GM21360 (cell line): ENCODE measurements at regions not wholly inside any gene's neighbourhood (a gene's known extent, or its start where the extent isn't known, plus 50 kb on each side); places are given as distances from the start of the nearest gene placed in this dataset.

ENCODE experiments used
- ATAC-seq: cut with Tn5 transposase; IDR thresholded peaks from one replicate; pipeline ENCODE4 v1.9.1; 2021; ENCODE audit warnings: mild to moderate bottlenecking, moderate library complexity; ENCODE audit not compliant: unreplicated experiment

DNA sequence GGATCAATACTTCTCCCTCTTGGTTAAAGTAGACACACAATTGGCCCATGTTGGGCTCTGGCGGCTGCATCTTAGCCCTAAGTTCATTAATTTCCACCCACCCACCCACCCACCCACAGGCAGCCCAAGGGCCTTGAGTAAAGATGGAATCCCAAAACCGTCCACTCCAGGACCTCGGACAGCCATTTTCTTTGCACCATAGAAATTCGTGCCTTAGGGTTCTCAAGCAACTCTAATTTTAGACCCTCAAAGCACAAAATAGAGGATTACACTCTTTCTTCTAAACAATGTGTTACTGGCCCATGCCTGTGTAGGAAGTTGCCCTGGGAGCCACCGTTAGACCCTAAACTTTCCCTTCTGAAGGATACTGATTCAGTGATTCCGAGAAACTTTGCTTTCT is 568.5 kb downstream of the IRX1 start:
- no peak for ATAC-seq

DNA sequence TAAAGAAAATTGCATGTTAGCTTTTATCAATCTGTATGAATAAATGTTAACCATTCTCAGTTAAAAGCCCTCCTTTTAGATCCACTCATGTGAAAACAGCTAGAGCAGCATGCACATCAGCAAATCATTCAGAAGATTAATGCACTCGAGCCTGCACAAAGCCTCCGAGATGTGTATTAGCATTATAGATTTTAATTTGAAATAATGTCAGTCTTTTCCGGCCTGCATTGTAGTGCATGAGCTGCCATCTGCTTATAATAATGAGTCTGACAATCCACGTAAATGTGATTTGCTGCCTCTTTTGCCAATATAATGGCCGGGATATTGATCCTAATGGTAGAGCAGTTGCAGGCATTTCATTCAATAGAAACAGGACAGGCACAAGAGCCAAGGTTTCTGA is 585.1 kb downstream of the IRX1 start:
- ATAC-seq, result no peak

DNA sequence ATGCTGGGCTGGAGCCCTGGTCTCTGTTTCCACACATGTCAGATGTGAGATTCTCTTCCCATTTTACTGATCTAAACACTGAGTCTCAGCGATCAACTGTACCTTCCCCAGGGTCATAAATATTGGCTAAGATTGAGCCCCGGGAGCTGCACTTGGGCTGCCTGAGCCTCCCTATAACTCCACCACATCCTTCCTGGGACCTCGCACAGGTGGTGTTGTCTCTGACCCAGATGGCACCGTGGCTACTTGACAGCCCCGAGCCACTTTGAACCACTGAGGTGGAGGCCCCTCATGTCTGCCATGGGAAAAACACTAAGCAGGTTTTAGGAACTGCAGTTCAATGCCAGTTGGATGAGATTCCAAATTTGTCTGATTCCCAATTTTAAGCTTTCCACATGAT is 586.5 kb downstream of the IRX1 start:
- no peak for ATAC-seq

DNA sequence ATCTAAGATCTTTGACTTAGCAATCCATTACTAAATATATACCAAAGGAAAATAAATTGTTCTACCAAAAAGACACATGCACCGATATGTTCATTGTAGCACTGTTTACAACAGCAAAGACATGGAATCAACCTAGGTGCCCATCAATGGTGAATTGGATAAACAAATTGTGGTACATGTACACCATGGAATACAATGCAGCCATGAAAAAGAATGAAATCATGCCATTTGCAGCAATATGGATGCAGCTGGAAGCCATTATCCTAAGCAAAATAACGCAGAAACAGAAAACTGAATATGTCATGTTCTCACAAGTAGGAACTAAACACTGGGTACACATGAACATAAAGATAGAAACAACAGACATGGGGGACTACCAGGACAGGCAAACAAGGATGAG is 589.5 kb downstream of the IRX1 start:
- no peak for ATAC-seq

DNA sequence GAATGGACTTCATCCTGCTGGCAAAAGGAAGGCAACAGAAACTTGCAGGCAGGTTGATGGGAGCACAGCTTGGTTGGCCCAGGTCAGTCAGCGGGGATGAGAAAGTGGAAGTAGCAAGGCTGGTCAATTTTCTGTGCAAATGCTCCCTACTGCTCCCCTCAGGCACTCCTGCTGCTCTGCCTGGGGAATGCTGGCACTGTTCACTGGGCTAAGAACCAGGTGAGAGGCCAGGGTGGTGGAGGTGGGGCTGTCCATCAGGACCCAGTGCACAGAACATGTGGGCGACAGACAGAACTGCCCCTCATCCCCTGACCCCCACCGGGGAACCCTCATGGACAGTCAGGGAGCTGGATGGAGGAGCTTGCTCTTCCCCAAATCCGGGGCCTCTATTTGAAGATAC is 593.1 kb downstream of the IRX1 start:
- no peak for ATAC-seq

DNA sequence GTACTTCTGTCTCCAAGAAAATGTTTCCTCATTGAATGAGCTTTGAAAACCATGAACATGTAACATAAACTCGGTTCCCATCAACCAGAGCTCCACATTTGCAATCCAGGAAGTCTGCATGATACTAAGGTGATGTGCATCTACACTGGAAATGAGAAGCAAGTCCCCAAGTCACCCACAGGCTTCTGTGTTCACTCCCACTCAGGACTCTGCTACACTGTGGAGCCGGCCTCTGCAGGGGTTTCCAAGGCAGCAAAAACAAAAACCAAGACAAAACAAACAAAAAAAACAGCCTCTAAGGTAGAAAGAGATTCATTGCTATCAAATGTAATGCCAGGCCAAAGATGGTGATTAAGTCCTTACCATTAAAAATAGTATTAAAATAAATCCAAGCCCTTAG is 593.7 kb downstream of the IRX1 start:
- ATAC-seq, result no peak

DNA sequence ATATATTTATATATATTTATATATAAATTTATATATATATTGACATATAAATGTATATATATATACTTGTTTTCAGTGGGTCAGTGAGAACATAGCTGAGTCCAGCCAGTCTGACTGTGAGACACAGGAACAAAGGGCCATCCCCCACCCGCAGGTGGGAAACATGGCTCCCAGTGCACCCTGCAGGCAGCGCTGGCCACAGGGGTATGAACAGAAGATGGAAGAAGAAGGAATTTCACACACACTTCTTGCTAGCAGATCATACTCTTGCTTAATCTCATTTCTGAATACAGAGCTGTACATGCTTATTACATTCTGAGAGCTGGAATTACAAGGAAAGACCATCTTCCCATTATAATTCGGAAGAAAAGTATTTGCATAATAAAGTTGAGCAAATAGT is 595.4 kb downstream of the IRX1 start:
- ATAC-seq, result no peak

DNA sequence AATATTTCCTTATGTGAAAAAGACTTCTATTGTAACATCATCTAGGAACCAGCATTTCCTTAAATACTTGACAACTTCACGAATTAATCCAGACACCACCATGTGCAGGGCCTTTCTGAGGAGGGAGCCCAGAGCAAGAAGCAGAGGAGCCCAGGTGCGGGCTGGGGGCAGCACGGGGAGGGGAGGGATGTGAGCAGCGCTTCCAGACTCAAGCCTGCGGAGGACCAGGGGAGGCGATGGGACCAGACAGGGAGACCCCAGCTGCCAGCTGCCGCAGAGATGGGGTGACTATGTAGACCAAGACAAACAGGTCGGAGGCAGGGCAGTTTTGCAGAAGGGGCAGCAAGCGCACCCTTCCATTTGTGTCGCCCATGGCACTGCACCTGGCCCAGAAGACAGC is 596.1 kb downstream of the IRX1 start:
- no peak for ATAC-seq

DNA sequence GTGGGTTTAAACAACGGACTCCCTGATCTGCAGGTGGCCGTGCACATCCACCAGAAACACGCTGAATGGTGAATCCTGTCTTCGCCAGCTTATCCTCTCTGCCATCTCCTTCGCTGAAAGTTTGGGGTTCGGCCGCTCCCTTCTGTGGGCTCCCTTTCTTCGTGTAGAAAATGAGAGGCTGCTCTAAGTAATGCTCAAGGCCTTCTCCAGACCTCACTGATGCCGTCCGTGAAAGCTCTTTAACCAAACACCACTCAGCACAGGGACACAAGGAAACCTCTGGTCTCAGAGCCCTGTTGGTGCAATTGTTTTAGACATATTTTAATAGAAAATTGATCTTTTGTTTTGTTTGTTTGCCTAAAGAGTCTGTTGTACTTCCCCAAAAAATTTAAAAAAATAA is 596.5 kb downstream of the IRX1 start:
- no peak for ATAC-seq

DNA sequence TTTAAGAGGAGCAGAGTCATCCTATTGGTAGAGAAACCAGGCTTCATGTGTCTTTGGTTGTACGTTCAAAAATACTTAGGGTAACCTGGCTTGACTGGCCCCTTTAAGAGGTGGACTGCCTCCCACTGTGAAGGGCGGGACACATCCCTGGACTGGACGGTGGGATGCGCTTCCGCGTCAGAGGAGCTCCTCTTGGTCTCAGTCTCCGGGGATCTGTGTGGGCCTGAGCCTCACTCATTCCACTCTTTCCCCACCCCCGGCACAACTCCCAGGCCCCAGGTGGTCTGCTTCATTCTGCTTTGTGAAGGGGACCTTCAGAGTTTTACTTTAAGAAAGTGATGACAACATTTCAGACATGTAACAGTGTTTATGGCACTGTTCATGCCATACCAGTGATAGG is 601.1 kb downstream of the IRX1 start:
- ATAC-seq, result no peak

DNA sequence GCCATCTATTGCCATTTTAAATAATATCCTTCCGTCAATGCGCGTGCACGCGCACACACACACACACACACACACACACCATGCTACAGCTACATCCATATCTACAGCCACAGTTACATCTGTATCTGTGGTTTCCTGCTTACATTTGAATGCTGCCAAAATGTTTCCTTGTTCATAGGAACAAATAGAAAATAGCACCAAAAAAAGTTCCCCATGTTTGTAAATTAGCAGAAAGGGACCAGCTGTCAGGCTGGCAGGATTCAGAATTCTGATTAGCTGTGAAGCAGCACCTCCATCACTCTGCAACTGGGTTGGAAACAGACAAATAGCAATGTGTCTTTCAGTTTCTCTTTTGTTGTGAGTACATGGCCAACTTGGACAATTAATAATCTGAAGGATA is 601.5 kb downstream of the IRX1 start:
- no peak for ATAC-seq

DNA sequence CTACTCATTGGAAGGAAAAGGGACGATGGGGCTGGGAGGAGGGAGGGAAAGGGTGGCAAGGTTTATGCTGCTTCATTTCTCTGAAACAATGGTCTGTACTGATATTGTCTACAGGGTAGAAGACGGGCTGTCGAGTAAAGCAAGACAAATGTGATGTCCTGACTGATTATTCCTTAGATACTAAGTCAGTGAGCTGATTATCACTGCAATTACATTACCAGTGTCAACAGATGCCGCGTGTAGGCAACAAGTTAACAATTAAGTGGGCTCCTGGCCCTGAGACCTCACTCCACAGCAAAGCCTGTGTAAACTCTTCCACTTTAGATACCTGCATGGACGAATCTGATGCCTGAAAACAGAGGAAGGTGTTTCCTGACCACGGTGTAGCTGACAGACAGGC is 602.8 kb downstream of the IRX1 start:
- no peak for ATAC-seq

DNA sequence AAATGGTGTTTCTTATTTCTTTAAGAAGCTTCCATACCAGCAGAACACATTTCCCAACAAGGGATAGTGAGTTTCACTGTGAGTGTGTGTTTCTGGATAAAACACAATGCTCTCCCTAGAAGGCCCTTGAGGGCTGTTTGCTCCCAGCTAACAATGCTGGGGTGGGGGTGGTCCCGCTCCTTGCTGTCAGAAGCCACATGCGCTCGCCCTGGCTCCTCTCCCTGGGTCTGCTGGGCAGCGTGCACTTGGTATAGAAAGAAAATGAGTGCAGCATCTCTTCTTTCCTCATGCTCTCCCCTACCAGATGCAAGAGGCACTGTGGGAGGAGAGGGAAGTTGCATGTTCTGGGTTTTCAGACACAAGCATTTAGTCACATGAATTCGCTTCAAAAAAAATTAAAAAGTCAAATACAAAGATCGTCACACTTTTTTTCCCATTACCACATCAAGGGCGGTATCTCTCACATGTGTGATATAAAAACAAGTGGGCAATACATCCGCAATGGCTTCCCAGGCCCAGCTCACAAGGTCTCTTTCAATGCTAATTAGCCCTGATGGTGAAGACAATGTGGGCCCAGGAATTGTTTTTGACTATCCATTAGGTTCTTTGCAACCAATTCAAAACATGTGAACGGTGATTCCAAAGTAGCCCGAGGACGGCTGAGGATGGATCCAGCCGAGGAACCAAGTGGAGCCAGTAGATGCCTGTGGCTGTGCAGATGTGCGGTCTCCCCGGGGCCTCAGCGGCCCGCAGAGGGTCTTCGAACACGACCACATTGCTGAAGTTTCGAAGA is 603.6 kb downstream of the IRX1 start:
- no peak for ATAC-seq

DNA sequence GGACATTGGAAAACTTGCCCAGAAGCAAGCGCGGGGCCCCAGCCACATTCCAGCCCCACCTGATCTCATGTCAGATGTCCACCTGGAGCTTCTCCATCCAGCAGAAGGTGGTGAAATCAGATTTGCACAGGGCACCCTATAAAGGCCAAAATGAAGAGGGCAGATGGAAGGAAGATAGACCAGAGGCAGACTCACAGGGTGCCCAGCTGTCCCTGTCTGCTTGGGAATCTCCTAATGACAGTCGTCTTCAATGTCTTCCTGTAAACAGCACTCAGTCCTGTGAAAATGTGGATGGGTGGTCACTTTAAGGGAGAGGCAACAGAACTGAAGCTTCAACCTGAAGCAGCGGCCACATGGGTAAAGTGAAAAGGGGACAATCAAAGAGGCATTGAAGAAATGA is 607.5 kb downstream of the IRX1 start:
- no peak for ATAC-seq

DNA sequence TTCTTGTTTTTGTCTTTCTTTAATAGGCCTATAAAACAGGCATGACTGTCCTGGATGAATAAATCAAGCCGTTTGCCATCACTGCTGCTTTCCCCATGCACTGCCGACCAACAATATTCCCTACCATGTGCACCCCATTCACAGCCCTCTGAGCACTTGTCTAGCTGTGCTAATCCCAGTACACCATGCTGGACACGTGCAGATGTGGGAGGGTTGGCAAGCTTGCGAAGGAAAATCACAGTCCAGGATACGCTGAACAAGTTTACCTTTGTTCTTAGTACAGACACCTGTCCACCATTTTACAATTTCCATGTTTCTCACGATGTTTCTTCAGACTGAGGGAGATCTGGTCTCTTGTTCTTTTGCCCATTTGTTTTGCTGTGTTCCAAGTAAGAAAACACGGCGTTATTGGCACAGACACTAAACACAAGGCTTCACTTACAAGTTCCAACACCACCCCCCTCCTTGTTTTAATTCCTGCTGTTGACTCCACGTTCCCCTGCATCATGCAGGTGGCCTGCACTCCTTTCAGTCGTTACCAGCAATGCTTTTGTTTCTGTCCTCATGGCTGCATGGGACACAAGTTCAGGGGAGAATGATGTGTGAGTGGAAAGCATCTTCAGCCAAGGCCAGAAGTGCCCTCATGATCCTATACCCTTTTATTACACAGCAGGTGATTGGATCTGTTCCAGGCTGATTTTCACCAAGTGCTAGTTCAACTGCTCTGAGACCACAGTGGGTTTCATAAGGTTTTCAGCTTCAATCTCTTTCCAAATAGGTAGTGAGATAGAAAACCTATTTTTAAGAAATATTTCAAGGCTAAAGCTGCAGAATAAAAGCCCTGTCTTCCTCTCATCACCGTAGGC is 608.9 kb downstream of the IRX1 start:
- no peak for ATAC-seq

DNA sequence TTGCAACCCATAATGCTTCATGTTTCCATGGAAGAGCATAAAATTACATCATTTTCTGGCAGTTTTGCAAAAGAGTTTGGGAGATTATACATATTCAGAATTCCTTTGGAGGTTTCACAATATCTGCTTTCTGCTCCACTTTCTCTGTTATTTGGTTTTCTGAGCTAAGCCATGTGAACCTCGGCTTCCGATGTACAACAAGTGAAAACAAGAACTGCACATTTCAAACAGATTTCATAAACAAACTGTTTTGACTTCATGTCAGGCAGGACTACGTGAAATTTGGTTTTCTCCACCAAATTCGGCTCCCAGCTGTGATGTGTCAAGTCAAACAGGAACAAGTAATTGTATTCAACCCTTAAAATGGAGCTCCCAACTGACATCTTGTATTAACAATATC is 609.8 kb downstream of the IRX1 start:
- ATAC-seq, result no peak

DNA sequence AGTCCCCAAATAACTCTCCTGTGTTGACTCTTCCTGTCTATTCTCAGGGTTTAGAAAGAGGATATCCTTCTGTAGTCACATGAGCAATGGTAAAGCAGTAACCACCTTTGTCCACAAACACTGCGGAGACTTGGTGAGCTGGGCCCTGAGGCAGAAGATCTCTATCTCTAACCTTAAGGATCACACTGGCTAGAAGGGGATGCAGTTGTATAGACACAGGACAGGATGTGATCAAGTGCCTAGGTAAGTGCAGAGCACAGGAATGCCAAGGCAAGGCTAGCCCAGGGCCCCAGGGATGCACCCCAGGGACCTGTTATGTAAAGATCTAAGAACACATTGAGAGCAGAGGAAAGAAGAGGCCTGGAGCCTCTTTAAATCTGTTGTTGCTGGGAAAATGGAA is 610.5 kb downstream of the IRX1 start:
- no peak for ATAC-seq

DNA sequence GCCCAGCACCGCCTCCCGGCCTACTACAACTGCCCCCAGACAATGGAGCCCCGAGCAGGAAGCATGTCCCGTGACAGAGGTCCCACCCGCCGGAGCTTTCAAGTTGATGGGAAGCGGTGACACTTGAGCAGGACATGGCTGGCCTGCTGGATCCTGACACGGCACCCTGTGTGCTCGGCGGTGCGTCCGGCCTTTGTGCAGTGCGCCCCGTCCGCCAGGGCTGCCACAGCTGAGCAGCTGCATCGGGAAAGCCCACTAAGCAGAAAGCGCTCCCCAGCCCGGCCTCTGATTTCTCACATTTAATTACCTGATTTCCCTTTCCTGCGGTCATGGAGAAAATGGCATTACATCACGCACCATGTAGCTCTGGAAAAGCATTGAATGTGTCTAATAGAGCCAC is 611.9 kb downstream of the IRX1 start:
- no peak for ATAC-seq

DNA sequence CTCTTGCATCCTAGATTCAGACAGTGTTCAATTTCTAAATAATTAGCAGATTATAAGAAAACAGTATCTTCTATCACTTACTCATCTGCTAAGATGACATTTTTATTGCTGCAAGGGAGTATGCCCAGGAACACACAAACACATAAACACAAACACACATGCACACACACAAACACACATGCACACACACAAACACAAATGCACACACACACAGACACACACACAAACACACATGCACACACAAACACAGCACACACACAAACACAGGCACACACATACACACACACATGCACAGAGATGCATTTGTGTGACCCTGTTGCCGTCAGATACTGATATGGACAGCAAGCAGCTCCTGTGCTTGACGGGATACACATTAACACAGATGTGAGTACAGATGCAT is 612.9 kb downstream of the IRX1 start:
- no peak for ATAC-seq

DNA sequence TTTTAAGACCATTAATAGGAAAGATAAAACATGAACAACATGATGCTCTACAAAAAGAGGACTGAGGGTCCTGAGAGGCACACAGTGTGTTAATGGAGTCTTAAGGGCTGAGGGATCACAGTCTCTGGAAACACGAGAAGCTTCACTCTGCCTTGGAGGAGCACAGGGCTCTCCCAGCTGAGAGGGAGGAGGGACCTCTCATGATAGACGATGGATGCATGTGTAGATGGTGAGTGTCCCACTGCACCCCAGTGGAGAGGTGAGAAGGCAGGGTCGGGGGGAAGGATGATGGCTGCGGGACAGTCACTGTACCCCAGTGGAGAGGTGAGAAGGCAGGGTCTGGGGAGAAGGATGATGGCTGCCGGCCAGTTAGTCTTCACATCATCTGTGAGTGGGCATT is 613.4 kb downstream of the IRX1 start:
- no peak for ATAC-seq

DNA sequence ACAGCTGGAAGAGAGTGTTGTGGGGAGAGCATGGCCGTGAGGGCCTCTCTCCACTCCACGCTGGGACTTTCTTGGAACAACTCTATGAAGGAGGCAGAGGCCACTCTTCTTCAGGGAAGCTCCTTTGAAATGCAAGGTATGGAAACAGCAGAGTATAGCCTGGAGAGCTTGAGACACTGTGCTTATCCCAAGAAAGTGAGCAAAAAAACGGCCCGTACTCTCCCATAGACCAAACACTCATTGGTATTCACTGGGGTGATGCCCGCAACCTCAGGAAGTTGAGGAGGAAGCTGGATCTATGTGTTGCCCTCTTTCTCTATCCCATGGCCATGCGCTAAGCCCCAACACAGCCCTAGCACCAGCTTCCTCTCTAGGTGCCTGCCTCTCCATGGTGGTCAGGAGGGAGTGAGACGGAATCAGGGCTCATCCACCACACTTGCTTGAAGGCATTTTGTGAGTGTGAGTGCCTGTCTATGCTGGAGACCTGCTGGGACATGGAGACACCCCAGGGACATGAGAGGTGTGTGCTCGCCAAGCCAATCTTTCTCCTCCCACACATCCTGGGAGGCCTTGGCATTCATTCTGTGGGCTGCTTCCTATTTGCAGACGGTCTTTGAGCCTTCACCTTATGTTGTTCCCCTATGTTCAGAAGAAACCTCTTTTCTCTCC is 616.6 kb downstream of the IRX1 start:
- ATAC-seq, result no peak
